A673 (cell line): ENCODE measurements at regions not wholly inside any gene's neighbourhood (a gene's known extent, or its start where the extent isn't known, plus 50 kb on each side); places are given as distances from the start of the nearest gene placed in this dataset.

Experiments
- BruUV-seq: library from RNA; stranded (reverse); fragments of 400-500 nt; replicated peaks from 2 replicates; lab custom pipeline; 2021; lab: Mats Ljungman, UMichigan
- CTCF ChIA-PET: fragments of 300-600 bp; sonication (Branson Sonifier 250); formaldehyde crosslinking; loops from one replicate; lab custom pipeline; 2022; ENCODE audit warnings: antibody characterized with exemption; lab: Charles Lee
- POLR2A ChIA-PET: fragments of 300-600 bp; sonication (Branson Sonifier 250); formaldehyde crosslinking; loops from one replicate; lab custom pipeline; 2022; ENCODE audit warnings: antibody characterized with exemption; ENCODE audit not compliant: low non-redundant PET; lab: Charles Lee
- DNase-seq: peaks from one replicate; pipeline ENCODE4 v3.0.0-alpha.2; 2015; ENCODE audit warnings: low spot score
- H3K27ac ChIP-seq: fragments of 200-600 bp; sonication (generic); 2 replicates; pipeline ENCODE4 v1.5.1; 2016; ENCODE audit warnings: mixed run types, low read depth, mild to moderate bottlenecking, mixed read lengths, antibody characterized with exemption, low read length; ENCODE audit not compliant: poor library complexity, severe bottlenecking
- H3K27me3 ChIP-seq: fragments of 200-600 bp; sonication (generic); replicated peaks from 2 replicates; pipeline ENCODE4 v1.6.1; 2017; ENCODE audit warnings: mixed run types, low read depth, mild to moderate bottlenecking, mixed read lengths, antibody characterized with exemption, low read length; ENCODE audit not compliant: insufficient read depth, poor library complexity
- H3K36me3 ChIP-seq: fragments of 200-600 bp; sonication (generic); 2 replicates; pipeline ENCODE4 v1.6.1; 2016; ENCODE audit warnings: mixed run types, mild to moderate bottlenecking, mixed read lengths, antibody characterized with exemption, low read length; ENCODE audit not compliant: insufficient read depth, poor library complexity, severe bottlenecking
- H3K4me1 ChIP-seq: fragments of 200-600 bp; sonication (generic); 2 replicates; pipeline ENCODE4 v1.6.1; 2017; ENCODE audit warnings: mixed run types, mild to moderate bottlenecking, mixed read lengths, antibody characterized with exemption, low read length; ENCODE audit not compliant: insufficient read depth, poor library complexity, severe bottlenecking
- H3K4me3 ChIP-seq: fragments of 200-600 bp; sonication (generic); 2 replicates; pipeline ENCODE4 v1.5.1; 2016; ENCODE audit warnings: low read depth, mixed run types, mild to moderate bottlenecking, mixed read lengths, low read length; ENCODE audit not compliant: poor library complexity, severe bottlenecking
- H3K9me3 ChIP-seq: fragments of 200-600 bp; sonication (generic); 2 replicates; pipeline ENCODE4 v1.6.1; 2016; ENCODE audit warnings: mixed run types, low read depth, mild to moderate bottlenecking, mixed read lengths, antibody characterized with exemption, low read length; ENCODE audit not compliant: poor library complexity, severe bottlenecking
- EZH2 ChIP-seq: fragments of 200-600 bp; sonication (generic); IDR thresholded peaks from 2 replicates; pipeline ENCODE4 v1.6.1; 2017; ENCODE audit warnings: borderline replicate concordance, low read depth, mild to moderate bottlenecking, mixed read lengths, antibody characterized with exemption, low read length; ENCODE audit not compliant: poor library complexity, severe bottlenecking
- intact Hi-C: fragments of 100-400 bp; cut with micrococcal nuclease; formaldehyde crosslinking; loops from one replicate; pipeline ENCODE4 v1.10.0; 2022; ENCODE audit not compliant: unreplicated experiment
- TF ChIP-seq, protein P1 (sequence below): fragments of 300-800, 200-600 bp; sonication (generic); conservative IDR thresholded peaks from 2 replicates; pipeline ENCODE4 v1.5.1; 2017; ENCODE audit warnings: low read depth, mild to moderate bottlenecking, antibody characterized with exemption, low read length, moderate library complexity, mixed read lengths

DNA sequence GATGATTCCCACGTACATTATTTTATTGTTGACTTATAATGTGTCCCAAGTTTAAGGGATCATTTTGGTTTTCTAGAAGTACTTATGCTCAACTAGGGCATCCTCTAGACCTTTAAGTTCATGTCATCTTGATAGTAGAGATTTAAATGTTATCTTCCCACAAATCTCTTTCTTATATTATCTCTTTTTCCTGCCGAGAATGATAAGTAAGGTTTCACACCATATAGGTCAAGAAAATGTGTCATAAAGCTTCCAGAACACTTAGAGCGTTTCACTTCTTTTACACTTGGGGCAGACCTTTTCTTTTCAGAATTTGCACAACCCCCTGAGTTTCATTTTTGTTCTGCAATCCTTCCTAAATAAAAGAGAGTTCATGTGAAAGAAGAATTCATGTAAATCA is 142.0 kb upstream of the CBLB start:
- Histone ChIP-seq H3K27me3 (no peaks in the 10 kb centered on the region), H3K9me3 (no peaks in the 10 kb centered on the region), H3K36me3 (no peaks in the 10 kb centered on the region), H3K4me1 (peaks cover 4% of the 10 kb centered on the region), H3K27ac (no peak overlapping the region), H3K4me3 (no peak overlapping the region)
- CTCF ChIA-PET, result no interaction called here
- TF ChIP-seq, protein P1, sequence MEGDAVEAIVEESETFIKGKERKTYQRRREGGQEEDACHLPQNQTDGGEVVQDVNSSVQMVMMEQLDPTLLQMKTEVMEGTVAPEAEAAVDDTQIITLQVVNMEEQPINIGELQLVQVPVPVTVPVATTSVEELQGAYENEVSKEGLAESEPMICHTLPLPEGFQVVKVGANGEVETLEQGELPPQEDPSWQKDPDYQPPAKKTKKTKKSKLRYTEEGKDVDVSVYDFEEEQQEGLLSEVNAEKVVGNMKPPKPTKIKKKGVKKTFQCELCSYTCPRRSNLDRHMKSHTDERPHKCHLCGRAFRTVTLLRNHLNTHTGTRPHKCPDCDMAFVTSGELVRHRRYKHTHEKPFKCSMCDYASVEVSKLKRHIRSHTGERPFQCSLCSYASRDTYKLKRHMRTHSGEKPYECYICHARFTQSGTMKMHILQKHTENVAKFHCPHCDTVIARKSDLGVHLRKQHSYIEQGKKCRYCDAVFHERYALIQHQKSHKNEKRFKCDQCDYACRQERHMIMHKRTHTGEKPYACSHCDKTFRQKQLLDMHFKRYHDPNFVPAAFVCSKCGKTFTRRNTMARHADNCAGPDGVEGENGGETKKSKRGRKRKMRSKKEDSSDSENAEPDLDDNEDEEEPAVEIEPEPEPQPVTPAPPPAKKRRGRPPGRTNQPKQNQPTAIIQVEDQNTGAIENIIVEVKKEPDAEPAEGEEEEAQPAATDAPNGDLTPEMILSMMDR, result no peak
- no peak for TF ChIP-seq EZH2
- POLR2A ChIA-PET, result no interaction called here
- no TSS peak for BruUV-seq
- no peak for DNase-seq
- intact Hi-C loops, result no loop called here

DNA sequence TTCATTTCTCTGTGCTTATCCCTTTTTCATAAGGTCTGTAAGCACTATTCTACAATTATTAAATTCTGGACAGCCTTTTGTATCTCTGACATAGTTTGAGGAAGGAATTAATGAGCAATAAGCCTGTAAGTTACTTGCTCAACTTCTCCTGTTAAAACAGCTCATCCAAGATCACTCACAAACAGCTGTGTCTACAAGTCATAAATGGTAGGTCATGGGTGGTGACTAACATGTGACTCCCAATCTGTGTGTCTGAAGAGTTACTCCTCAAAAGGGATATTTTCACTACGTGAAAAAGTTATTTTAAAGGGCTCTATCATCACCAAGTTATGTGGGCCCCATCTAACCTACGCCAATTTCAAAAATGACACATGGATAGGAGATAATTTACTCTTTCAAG is 145.2 kb upstream of the CBLB start:
- Histone ChIP-seq H3K4me1 (peaks cover 4% of the 10 kb centered on the region), H3K4me3 (no peak overlapping the region), H3K27ac (no peak overlapping the region), H3K27me3 (no peaks in the 10 kb centered on the region), H3K36me3 (no peaks in the 10 kb centered on the region), H3K9me3 (no peaks in the 10 kb centered on the region)
- POLR2A ChIA-PET, result no interaction called here
- intact Hi-C loops, result no loop called here
- no TSS peak for BruUV-seq
- no peak for TF ChIP-seq EZH2
- TF ChIP-seq, protein P1, result no peak
- CTCF ChIA-PET, result no interaction called here
- no peak for DNase-seq

DNA sequence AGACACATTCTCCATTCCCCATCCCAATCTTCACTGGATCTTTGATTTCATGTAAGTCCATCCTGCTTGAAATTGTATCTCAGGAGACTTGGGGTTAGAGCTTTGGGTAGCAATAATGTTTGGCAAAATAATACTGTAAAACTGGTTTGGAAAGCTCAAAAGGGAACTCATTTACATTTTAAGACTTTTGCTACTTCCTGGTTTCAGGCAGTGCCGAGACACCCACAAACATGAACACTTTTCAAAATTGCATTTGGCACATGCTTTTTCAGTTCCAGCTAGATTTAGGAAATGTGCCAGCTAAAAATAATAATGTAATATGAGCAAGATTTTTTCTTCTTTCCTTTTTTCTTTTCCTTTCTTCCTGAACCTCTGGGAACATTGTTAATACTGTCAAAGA is 145.7 kb upstream of the CBLB start:
- CTCF ChIA-PET, result no interaction called here
- no peak for DNase-seq

More for the DNA sequence above, 145.7 kb upstream of the CBLB start:
- BruUV-seq, result no TSS peak
- peaks cover 4% of the 10 kb centered on the region for H3K4me1 ChIP-seq
- H3K27ac ChIP-seq, result no peak overlapping the region
- no peak overlapping the region for H3K4me3 ChIP-seq
- H3K9me3 ChIP-seq, result no peaks in the 10 kb centered on the region
- no peaks in the 10 kb centered on the region for H3K36me3 ChIP-seq
- POLR2A ChIA-PET, result interaction anchor here (0.6 kb wide), 1 partner anchor 9 kb away, joined by 3 read pairs; no protein-coding TSS in a partner anchor
- no peaks in the 10 kb centered on the region for H3K27me3 ChIP-seq
- intact Hi-C loops, result no loop called here
- TF ChIP-seq EZH2, result no peak
- TF ChIP-seq, protein P1, result no peak
